Sigmoid colon (tissue), 6 donors: ENCODE measurements at regions not wholly inside any gene's neighbourhood (a gene's known extent, or its start where the extent isn't known, plus 50 kb on each side); places are given as distances from the start of the nearest gene placed in this dataset.

Source experiments
- DNase-seq: peaks from one replicate; pipeline ENCODE4 v3.0.0-alpha.2; 2019
- H3K27ac ChIP-seq, 4 donors: fragments of 200-600 bp; sonication (generic); one replicate each; pipeline ENCODE4 v1.5.1; 2016 to 2019; ENCODE audit warnings: mild to moderate bottlenecking in 1 of 4
- H3K27me3 ChIP-seq, 3 donors: fragments of 200-600 bp; sonication (generic); one replicate each; pipeline ENCODE4 v1.5.1; 2019; ENCODE audit warnings: mild to moderate bottlenecking in 1 of 3
- H3K36me3 ChIP-seq, 4 donors: fragments of 200-600 bp; sonication (generic); one replicate each; pipeline ENCODE4 v1.5.1; 2016 to 2019
- H3K4me1 ChIP-seq, 4 donors: fragments of 200-600 bp; sonication (generic); one replicate each; pipeline ENCODE4 v1.5.1; 2017 to 2019
- H3K4me3 ChIP-seq, 4 donors: fragments of 200-600 bp; sonication (generic); one replicate each; pipeline ENCODE4 v1.5.1; 2017 to 2019; ENCODE audit warnings: mild to moderate bottlenecking in 2 of 4, moderate library complexity in 1 of 4
- H3K9me3 ChIP-seq, 4 donors: fragments of 200-600 bp in 3 of 4; sonication (generic) in 3 of 4; one replicate each; pipeline versions ENCODE4 v1.5.1 to v1.6.1; 2013 to 2019
- EP300 ChIP-seq, 4 donors: sonication (generic); formaldehyde crosslinking; IDR thresholded peaks; one replicate each; pipeline ENCODE4 v1.6.1; 2017; ENCODE audit warnings: antibody characterized with exemption in 4 of 4
- POLR2A ChIP-seq, 2 donors: fragments of 450-650 bp; IDR thresholded peaks; one replicate each; pipeline ENCODE4 v1.6.1; 2016; ENCODE audit warnings: antibody characterized with exemption in 2 of 2, mild to moderate bottlenecking in 2 of 2, moderate library complexity in 2 of 2
- POLR2AphosphoS5 ChIP-seq, 4 donors: sonication (generic); formaldehyde crosslinking; IDR thresholded peaks; one replicate each; pipeline ENCODE4 v1.6.1; 2017; ENCODE audit warnings: antibody characterized with exemption in 4 of 4
- WGBS, 2 donors: extraction: QIAGEN DNeasy Blood & Tissue Kit; methylation state at CpG; one replicate each; pipeline ENCODE4 v1.1.7; 2013; 5-methylcytosine and 5-hydroxymethylcytosine counted together
- intact Hi-C: fragments of 100-400 bp; cut with DNase I; formaldehyde crosslinking; loops from one replicate; pipeline ENCODE4 v1.15.1; 2023
- TF ChIP-seq, protein P1 (sequence below), 4 experiments: fragments of 450-650 bp in 3 of 4; fragments of 200-600 bp in 1 of 4; IDR thresholded peaks; one replicate each; pipeline ENCODE4 v1.5.1; 2016 to 2019; ENCODE audit warnings: antibody characterized with exemption in 4 of 4, mild to moderate bottlenecking in 3 of 4, moderate library complexity in 2 of 4
- donor health status: healthy with polysubstance abuse.
- donor health status: healthy.

DNA sequence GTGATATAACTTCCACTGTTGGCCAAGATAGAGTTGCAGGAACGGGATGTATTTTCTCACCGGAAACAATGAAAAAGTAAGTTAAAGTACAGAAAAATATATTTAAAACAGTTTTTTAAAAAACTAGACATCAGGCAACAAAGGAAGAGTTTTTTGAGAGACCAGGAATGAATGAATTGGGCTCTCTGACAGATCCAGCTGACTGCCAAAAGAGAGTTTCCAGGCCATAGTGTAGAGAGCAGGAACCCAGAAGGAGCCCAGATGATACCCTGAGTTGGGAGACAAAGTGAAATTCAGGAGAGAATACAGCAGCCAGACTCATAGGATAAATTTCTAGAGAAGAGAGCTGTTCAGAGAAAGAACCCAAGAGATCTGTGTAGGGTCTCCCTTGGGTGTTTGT is 362.6 kb upstream of the SMIM21 start:
- intact Hi-C loops, result no loop called here
- Histone ChIP-seq H3K27me3 (no peaks in the 10 kb centered on the region), H3K4me3 (no peak overlapping the region), H3K27ac (no peak overlapping the region), H3K36me3 (no peaks in the 10 kb centered on the region), H3K4me1 (no peaks in the 10 kb centered on the region), H3K9me3 (no peaks in the 10 kb centered on the region)
- WGBS, 2 donors, result 93 to 97% methylated on average over 2 of the region's 2 CpGs
- TF ChIP-seq EP300 (IDR thresholded peaks at IDR 0.05) (no peak), POLR2AphosphoS5 (IDR thresholded peaks at IDR 0.05) (no peak), POLR2A (IDR thresholded peaks at IDR 0.05) (no peak)
- TF ChIP-seq, protein P1, sequence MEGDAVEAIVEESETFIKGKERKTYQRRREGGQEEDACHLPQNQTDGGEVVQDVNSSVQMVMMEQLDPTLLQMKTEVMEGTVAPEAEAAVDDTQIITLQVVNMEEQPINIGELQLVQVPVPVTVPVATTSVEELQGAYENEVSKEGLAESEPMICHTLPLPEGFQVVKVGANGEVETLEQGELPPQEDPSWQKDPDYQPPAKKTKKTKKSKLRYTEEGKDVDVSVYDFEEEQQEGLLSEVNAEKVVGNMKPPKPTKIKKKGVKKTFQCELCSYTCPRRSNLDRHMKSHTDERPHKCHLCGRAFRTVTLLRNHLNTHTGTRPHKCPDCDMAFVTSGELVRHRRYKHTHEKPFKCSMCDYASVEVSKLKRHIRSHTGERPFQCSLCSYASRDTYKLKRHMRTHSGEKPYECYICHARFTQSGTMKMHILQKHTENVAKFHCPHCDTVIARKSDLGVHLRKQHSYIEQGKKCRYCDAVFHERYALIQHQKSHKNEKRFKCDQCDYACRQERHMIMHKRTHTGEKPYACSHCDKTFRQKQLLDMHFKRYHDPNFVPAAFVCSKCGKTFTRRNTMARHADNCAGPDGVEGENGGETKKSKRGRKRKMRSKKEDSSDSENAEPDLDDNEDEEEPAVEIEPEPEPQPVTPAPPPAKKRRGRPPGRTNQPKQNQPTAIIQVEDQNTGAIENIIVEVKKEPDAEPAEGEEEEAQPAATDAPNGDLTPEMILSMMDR (IDR thresholded peaks at IDR 0.05), result no peak
- DNase-seq, result no peak

DNA sequence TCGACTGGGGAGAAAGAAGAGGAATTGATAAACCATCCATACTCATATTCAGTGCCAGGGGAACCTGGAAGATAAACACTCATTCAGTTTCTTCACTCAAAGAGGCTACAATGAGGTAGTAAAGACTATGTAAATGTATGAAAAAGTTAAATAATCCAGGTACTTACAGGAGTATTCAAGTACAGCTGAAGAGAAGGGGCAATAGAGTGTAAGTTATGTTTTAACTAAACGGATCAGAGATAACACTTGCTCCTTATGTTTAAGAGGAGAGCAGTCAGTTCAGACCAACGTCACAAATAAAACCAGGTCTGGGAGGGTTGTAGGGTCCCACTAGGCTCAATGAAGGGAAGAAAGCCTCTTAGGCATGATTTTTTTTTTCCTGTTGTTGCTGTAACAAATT is 358.3 kb upstream of the SMIM21 start:
- no peak overlapping the region for H3K27ac ChIP-seq
- H3K36me3 ChIP-seq, result no peaks in the 10 kb centered on the region
- H3K27me3 ChIP-seq, result no peaks in the 10 kb centered on the region
- H3K4me1 ChIP-seq, result no peaks in the 10 kb centered on the region
- TF ChIP-seq POLR2AphosphoS5 (IDR thresholded peaks at IDR 0.05) (no peak), EP300 (IDR thresholded peaks at IDR 0.05) (no peak), POLR2A (IDR thresholded peaks at IDR 0.05) (no peak)
- TF ChIP-seq, protein P1 (IDR thresholded peaks at IDR 0.05), result no peak
- no peak for DNase-seq
- 13 to 68% methylated on average over 3 of the region's 3 CpGs for WGBS, 2 donors
- no peaks in the 10 kb centered on the region for H3K9me3 ChIP-seq
- intact Hi-C loops, result no loop called here
- H3K4me3 ChIP-seq, result no peak overlapping the region

DNA sequence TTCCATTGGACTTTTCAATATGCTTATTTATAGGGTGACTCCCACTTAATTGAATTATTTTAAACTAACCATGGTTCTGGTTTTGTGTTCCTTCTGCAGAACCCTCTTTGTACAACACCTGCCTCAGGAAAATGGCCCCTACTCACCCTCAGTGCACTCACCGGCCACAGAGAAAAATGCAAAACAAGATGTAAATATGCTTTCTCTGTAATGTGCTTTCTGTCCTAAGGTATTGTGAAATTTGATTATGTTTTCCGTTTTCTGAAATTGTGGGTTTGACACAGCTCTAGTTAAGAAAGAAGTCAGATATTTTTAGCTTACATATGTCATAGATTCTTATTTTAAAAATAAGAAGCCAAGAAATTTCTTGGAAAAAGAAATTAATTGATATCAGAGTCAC is 357.7 kb upstream of the SMIM21 start:
- no peak for TF ChIP-seq POLR2AphosphoS5 (IDR thresholded peaks at IDR 0.05)
- TF ChIP-seq, protein P1 (IDR thresholded peaks at IDR 0.05), result no peak
- no peak for TF ChIP-seq POLR2A (IDR thresholded peaks at IDR 0.05)
- no peak for TF ChIP-seq EP300 (IDR thresholded peaks at IDR 0.05)
- no peak overlapping the region for H3K27ac ChIP-seq
- no peaks in the 10 kb centered on the region for H3K9me3 ChIP-seq
- DNase-seq, result no peak
- H3K27me3 ChIP-seq, result no peaks in the 10 kb centered on the region
- intact Hi-C loops, result no loop called here
- 54 to 76% methylated on average over 2 of the region's 2 CpGs for WGBS, 2 donors
- H3K4me1 ChIP-seq, result no peaks in the 10 kb centered on the region
- H3K4me3 ChIP-seq, result no peak overlapping the region
- H3K36me3 ChIP-seq, result no peaks in the 10 kb centered on the region

DNA sequence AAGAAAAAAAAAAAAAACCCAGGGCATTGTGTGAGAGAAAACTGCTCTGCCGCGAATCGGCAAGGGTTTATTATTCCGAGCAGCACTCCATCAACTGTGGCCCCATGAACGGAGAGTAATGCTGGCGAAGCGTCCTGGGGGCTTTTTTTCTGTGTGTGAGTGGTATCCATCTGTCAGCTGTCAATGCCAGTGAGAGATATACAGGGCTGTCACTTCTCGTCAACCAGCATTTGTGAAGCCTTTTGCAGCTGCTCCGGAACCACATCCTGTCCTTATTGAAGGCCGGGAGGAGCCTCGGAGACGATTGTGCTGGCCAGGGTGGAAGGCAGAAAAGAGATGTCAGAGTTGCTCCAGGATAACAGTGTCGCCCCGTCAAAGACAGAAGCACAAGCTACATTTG is 356.9 kb upstream of the SMIM21 start:
- H3K27ac ChIP-seq, result no peak overlapping the region
- H3K27me3 ChIP-seq, result no peaks in the 10 kb centered on the region
- H3K9me3 ChIP-seq, result no peaks in the 10 kb centered on the region
- intact Hi-C loops, result no loop called here
- no peak for DNase-seq
- WGBS, 2 donors, result 51 to 74% methylated on average over 14 of the region's 14 CpGs
- H3K36me3 ChIP-seq, result no peaks in the 10 kb centered on the region
- H3K4me3 ChIP-seq, result peak overlapping the region in 1 of 4 donors; percentile 16
- TF ChIP-seq POLR2AphosphoS5 (IDR thresholded peaks at IDR 0.05) (no peak), POLR2A (IDR thresholded peaks at IDR 0.05) (no peak), EP300 (IDR thresholded peaks at IDR 0.05) (no peak)
- H3K4me1 ChIP-seq, result no peaks in the 10 kb centered on the region

DNA sequence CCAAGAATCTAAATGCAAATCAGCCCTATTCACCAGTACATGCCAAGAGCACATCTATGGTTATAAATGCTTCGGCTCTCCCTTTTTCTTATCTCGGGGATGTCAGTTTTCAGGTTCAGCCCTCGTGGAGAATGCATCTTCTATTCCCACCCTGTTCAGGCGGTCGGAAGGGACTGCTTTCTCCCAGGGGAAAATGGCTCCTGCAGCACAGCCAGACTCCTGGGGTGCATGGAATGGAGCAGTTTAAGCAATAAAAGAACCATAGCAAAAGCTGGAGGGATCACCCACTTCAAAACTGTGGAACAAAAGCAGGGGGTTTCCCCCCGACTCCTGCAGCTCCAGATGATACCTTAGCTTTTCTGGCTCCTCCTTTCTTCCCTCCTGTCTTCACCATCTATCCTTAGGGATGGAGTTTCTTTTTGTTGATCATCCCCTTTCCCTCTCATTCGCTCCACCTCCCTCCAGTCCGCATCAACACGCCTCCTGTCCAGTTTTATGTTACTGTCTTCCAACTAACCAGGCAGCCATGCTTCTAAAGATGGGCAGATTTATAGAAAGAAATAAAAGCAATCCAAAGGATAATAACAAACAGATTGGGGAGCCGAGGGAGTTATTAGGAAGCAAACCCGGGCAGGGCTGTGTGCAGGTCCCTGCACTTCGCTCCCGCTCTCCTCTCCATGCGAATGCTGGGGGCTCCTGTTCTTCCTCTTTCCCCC is 356.2 kb upstream of the SMIM21 start:
- H3K4me3 ChIP-seq, result no peak overlapping the region
- WGBS, 2 donors, result 84 to 85% methylated on average over 14 of the region's 14 CpGs

More for the DNA sequence above, 356.2 kb upstream of the SMIM21 start:
- Histone ChIP-seq H3K27ac (no peak overlapping the region), H3K27me3 (no peaks in the 10 kb centered on the region), H3K4me1 (no peaks in the 10 kb centered on the region), H3K36me3 (no peaks in the 10 kb centered on the region), H3K9me3 (no peaks in the 10 kb centered on the region)
- intact Hi-C loops, result no loop called here
- no peak for DNase-seq
- TF ChIP-seq EP300 (IDR thresholded peaks at IDR 0.05) (no peak), POLR2A (IDR thresholded peaks at IDR 0.05) (no peak), POLR2AphosphoS5 (IDR thresholded peaks at IDR 0.05) (no peak)
- TF ChIP-seq, protein P1 (IDR thresholded peaks at IDR 0.05), result no peak
